Subcutaneous abdominal adipose tissue (tissue), 5 donors: ENCODE measurements at regions not wholly inside any gene's neighbourhood (a gene's known extent, or its start where the extent isn't known, plus 50 kb on each side); places are given as distances from the start of the nearest gene placed in this dataset.

Source experiments
- H3K27ac ChIP-seq: one replicate; pipeline ENCODE4 v1.7.0; 2013; ENCODE audit warnings: low read depth, mild to moderate bottlenecking, inconsistent platforms, low read length, moderate library complexity
- H3K27me3 ChIP-seq, 5 donors: one replicate each; pipeline ENCODE4 v1.7.0; 2013; ENCODE audit warnings: low read length in 5 of 5, inconsistent platforms in 1 of 5; ENCODE audit not compliant: control insufficient read depth in 5 of 5, insufficient read depth in 4 of 5
- H3K36me3 ChIP-seq, 5 donors: one replicate each; pipeline ENCODE4 v1.7.0; 2013; ENCODE audit warnings: low read length in 5 of 5; ENCODE audit not compliant: control insufficient read depth in 5 of 5, insufficient read depth in 5 of 5
- H3K4me1 ChIP-seq, 5 donors: one replicate each; pipeline ENCODE4 v1.7.0; 2013; ENCODE audit warnings: low read length in 5 of 5, mild to moderate bottlenecking in 3 of 5, moderate library complexity in 1 of 5; ENCODE audit not compliant: control insufficient read depth in 5 of 5, insufficient read depth in 5 of 5
- H3K4me3 ChIP-seq, 5 donors: one replicate each; pipeline ENCODE4 v1.7.0; 2013; ENCODE audit warnings: low read length in 5 of 5, low read depth in 1 of 5
- H3K9ac ChIP-seq, 5 donors: one replicate each; pipeline ENCODE4 v1.7.0; 2013; ENCODE audit warnings: low read length in 5 of 5, mild to moderate bottlenecking in 4 of 5, moderate library complexity in 3 of 5
- H3K9me3 ChIP-seq, 5 donors: one replicate each; pipeline ENCODE4 v1.7.0; 2013; ENCODE audit warnings: low read length in 5 of 5; ENCODE audit not compliant: control insufficient read depth in 5 of 5
- donor health status: healthy.
- donor health status: healthy.
- donor health status: healthy.
- donor health status: healthy.
- donor health status: healthy.

DNA sequence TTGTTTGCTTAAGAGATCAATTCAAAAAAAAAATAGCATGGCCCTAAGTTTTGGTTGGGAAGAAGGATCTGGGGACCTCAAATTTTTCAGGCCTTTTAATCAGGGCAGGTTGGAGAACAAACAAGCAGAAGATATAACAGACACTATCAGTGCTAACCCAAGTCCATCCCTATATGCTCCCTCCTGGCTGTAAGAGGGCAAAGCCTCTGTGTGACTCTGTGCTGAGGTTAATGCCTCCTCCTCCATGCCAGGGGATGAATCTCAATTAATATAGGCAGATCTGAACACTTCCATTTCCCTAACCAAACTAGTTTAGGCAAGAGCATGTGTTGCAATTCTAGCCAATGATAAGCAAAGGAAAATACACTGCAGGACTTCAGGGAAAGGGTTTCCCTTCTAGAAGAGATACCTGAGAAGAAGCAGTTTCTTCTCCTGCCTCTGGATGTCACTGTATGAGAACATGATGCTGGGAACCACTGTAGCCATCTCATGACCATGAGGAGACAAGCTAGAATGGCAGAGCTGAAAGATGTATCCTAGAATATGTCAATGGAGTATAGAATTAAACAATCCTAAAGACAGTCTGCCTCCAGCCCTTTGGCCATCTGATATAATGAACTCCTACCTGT lies 76.0 kb downstream of the CHD9NB start:
- no peak overlapping the region for H3K4me3 ChIP-seq
- H3K9ac ChIP-seq: no peak overlapping the region
- H3K36me3 ChIP-seq: no peaks in the 10 kb centered on the region
- H3K27ac ChIP-seq: no peak overlapping the region
- no peaks in the 10 kb centered on the region for H3K4me1 ChIP-seq
- no peaks in the 10 kb centered on the region for H3K27me3 ChIP-seq
- peaks cover 0 to 2% (median 0%) of the 10 kb centered on the region in 5 donors for H3K9me3 ChIP-seq

DNA sequence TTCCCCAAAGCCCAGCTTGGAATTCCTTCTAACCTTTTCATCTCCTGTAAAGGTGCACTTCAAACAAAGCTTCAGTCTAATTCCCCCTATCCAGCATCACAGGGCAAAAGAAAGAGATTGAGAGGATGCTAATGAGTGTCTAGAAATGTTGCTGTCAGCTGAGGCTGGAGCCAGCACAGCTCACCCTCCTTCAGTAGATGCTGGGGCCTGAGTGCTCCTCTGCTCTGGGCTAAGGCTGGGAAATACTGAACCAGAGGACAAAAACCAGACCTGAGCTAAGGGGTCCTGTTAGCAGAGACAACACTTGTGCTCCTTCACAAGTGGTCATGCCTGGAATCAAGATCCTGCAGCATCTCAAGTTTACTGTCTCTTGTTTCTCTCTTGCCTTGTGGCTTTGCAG lies 85.0 kb downstream of the CHD9NB start:
- Histone ChIP-seq H3K27me3 (no peaks in the 10 kb centered on the region), H3K36me3 (no peaks in the 10 kb centered on the region), H3K9ac (no peak overlapping the region), H3K4me3 (no peak overlapping the region), H3K9me3 (peaks cover 0 to 2% (median 0%) of the 10 kb centered on the region in 5 donors), H3K27ac (no peak overlapping the region), H3K4me1 (no peaks in the 10 kb centered on the region)

DNA sequence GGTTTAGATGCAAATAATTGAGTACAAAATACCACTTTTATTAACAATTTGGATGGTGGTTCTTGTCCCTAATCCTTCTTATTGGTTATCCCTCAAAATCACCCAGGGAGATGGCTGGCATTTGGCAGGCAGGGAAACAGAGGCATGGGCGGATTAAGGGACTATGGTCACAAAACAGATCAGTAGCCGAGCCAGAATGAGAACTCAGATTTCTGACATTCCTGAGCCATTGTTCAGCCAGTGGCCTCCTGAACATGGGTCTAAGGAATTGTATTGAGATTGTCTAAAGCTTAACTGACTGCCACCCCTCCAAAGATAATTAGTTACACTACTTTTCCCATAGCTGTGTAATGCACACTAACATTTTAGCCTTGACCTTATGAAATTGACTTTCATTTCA lies 88.4 kb downstream of the CHD9NB start:
- no peaks in the 10 kb centered on the region for H3K9me3 ChIP-seq
- H3K36me3 ChIP-seq: no peaks in the 10 kb centered on the region
- no peak overlapping the region for H3K4me3 ChIP-seq
- no peaks in the 10 kb centered on the region for H3K27me3 ChIP-seq
- H3K9ac ChIP-seq: no peak overlapping the region
- no peak overlapping the region for H3K27ac ChIP-seq
- H3K4me1 ChIP-seq: no peaks in the 10 kb centered on the region

DNA sequence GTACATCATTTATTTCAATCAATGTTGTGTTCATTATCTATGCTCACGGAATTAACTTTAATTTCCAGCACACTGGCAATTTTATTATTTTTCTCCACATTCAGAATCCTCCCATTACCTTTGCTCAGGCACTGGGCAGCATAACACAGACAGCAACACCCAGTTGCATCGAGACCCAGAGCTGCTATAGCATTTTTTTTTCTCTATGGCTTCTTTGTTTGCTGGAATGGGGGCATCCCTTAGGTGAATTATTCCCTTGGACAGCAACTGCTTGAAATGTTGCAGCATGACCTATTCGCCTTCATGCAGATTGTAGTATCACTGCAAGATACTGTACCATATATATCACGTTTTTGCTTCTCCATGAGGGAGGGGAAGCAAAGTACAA lies 88.8 kb downstream of the CHD9NB start:
- H3K36me3 ChIP-seq: no peaks in the 10 kb centered on the region
- no peak overlapping the region for H3K27ac ChIP-seq
- no peaks in the 10 kb centered on the region for H3K4me1 ChIP-seq
- no peak overlapping the region for H3K4me3 ChIP-seq
- no peak overlapping the region for H3K9ac ChIP-seq
- H3K9me3 ChIP-seq: no peaks in the 10 kb centered on the region
- no peaks in the 10 kb centered on the region for H3K27me3 ChIP-seq

DNA sequence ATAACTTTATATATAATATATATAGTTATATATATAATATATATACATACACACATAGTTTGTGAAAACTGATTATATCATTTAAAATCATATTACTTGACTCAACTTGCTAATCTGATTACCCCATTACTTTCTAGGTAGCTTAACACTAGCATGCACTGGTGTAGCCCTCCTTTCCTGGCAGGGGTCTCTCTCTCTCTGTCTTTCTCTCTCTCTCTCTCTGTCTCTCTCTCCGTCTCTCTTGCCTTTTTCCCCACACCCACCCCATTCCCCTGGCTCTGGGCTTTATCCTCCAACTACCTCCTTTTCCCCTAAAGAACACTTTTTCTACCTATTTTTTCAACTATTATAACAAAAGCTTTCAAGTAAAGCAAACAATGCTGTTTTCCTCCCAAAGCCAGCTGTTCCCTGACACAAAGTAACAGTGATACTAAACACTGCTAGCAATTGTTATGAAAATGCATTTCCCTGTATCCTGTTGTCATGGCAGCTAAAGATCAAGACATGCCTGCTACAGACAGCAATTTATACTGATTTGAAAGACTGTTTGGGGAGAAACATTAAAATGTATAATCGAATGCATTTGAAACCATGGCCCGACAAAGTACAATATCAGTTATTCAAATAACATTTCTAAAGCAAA lies 89.4 kb downstream of the CHD9NB start:
- Histone ChIP-seq H3K9me3 (no peaks in the 10 kb centered on the region), H3K27me3 (no peaks in the 10 kb centered on the region), H3K4me3 (no peak overlapping the region), H3K36me3 (no peaks in the 10 kb centered on the region), H3K9ac (no peak overlapping the region), H3K27ac (no peak overlapping the region), H3K4me1 (no peaks in the 10 kb centered on the region)

DNA sequence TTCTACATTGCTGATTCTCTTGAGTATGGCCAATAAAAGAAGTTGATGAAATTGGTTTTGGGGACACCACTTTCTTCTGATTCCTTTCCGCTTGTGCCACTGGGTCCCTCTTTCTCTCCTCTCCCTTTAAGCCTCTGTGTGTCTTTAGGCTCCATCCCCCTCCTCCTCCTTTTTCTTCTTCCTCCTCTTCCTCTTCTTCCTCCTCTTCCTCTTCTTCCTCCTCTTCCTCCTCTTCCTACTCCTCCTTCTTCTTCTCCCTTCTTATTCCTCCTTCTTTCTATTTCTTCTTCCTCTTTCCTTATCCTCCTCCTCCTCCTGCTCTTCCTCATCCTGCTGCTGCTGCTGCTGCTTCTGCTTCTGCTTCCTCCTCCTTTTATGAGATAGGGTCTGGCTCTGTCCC lies 93.7 kb downstream of the CHD9NB start:
- H3K27me3 ChIP-seq: no peaks in the 10 kb centered on the region
- no peaks in the 10 kb centered on the region for H3K4me1 ChIP-seq
- H3K36me3 ChIP-seq: no peaks in the 10 kb centered on the region
- no peaks in the 10 kb centered on the region for H3K9me3 ChIP-seq
- no peak overlapping the region for H3K9ac ChIP-seq
- no peak overlapping the region for H3K27ac ChIP-seq
- H3K4me3 ChIP-seq: no peak overlapping the region

DNA sequence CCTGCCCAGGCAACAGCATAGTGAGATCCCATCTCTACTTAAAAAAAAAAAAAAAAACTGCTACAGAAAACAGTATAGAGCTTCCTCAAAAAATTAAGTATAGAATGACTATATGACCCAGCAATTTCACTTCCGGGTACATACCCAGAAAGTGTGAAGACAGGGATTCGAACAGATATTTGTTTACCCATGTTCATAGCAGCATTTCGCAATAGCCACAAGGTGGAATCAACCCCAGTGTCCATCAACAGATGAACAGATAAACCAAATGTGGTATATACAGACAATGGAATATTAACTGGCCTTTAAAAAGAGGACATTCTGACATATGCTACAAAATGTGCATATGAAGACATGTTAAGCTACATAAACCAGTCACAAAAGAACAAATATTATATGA lies 95.5 kb downstream of the CHD9NB start:
- Histone ChIP-seq H3K36me3 (no peaks in the 10 kb centered on the region), H3K9me3 (no peaks in the 10 kb centered on the region), H3K4me3 (no peak overlapping the region), H3K27ac (no peak overlapping the region), H3K9ac (no peak overlapping the region), H3K27me3 (no peaks in the 10 kb centered on the region), H3K4me1 (no peaks in the 10 kb centered on the region)

DNA sequence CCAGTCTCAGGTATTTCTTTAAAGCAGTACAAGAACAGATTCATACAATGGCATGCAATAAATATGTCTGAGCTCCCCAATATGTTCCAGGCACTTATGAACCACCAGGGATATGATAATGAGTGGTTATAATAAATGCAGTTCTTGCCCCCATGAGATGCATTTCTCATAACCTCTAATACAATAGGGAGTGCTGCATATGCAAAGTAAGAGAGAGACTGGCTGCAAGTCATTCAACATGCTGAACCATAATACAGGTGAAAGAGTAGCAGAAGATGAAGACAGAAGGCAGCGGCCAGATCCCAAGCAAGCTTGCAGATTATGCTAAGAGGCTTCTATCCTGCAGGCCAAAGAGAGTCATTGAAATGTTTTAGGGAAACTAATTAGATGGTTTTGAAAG lies 96.7 kb downstream of the CHD9NB start:
- Histone ChIP-seq H3K9ac (no peak overlapping the region), H3K36me3 (no peaks in the 10 kb centered on the region), H3K4me1 (no peaks in the 10 kb centered on the region), H3K27me3 (no peaks in the 10 kb centered on the region), H3K4me3 (no peak overlapping the region), H3K27ac (no peak overlapping the region), H3K9me3 (no peaks in the 10 kb centered on the region)

DNA sequence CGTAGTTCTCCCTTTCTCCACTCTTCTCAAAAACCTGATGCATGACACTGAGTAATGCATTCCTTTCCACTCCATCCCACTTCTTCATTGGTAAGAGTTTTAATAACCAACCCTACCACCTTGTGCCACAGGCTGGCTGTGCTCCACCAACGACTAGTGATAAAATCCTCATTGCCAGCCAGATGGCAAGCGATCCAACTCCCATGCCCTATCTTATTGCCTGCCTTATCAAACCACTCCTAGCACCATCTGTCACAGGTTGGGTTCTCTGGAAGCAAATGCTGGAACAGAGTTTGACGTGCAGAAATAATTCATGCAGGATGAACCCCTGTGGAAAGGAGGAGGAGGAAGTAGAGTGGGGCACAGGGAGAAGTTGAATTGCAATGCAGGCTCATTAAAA lies 99.5 kb downstream of the CHD9NB start:
- H3K36me3 ChIP-seq: no peaks in the 10 kb centered on the region
- H3K9ac ChIP-seq: no peak overlapping the region
- no peaks in the 10 kb centered on the region for H3K9me3 ChIP-seq
- H3K4me3 ChIP-seq: no peak overlapping the region
- no peak overlapping the region for H3K27ac ChIP-seq
- H3K4me1 ChIP-seq: no peaks in the 10 kb centered on the region
- no peaks in the 10 kb centered on the region for H3K27me3 ChIP-seq

DNA sequence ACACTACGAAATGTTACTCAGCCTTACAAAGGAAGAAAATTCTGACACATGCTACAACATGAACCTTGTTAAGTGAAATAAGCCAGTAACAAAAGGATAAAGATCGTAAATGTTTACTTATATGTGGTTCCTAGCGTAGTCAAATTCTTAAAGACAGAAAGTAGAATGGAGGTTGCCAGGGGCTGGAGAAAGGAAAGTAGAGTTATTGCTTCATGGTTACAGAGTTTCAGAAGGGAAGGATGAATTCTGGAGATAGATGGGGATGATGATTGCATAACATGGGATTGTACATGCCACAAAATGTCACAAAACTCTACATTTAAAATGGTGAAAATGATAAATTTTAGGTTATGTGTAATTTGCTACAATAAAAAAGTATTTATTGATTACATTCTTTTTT lies 103.8 kb downstream of the CHD9NB start:
- peaks cover 0 to 7% (median 5%) of the 10 kb centered on the region in 5 donors for H3K9me3 ChIP-seq
- no peaks in the 10 kb centered on the region for H3K27me3 ChIP-seq
- H3K27ac ChIP-seq: no peak overlapping the region
- H3K4me1 ChIP-seq: no peaks in the 10 kb centered on the region
- no peak overlapping the region for H3K9ac ChIP-seq
- no peaks in the 10 kb centered on the region for H3K36me3 ChIP-seq
- no peak overlapping the region for H3K4me3 ChIP-seq
